ENCODE measurements at regions not wholly inside any gene's neighbourhood (a gene's known extent, or its start where the extent isn't known, plus 50 kb on each side); places are given as distances from the start of the nearest gene placed in this dataset.

- WGBS, 2 donors: 71 to 94% methylated on average over 1 of the region's 1 CpG
- intact Hi-C loops (cut with DNase I; ENCODE audit: low total_unique reads): no loop called here
- no peak overlapping the region for H3K4me3 ChIP-seq (ENCODE audit: low read depth, poor library complexity, severe bottlenecking)
- TF ChIP-seq POLR2A (IDR thresholded peaks at IDR 0.05): no peak
- DNase-seq (ENCODE audit: low spot score in 2 of 2): no peak
Measured at GRCh38 chr5:160957312-160957861, 105.4 kb upstream of the ATP10B start.

DNA sequence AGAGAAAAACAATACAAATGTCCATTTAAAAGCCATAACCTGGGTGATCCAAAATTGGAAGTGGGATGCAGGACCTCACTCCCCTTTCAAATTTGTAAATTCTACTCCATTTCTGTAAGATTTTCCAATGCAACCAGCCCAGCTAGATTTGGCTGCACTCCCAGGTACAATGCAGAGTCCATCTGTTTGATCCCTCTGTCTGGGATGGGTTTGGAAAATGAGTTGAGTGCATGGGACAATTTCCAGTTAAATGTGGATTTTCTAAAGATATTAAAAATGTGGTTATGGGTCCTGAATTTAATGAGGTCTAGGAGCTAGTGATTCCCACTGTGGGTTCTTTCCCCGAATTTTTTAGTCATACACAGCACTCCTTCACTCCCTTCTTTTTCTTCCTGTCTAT, 104.0 kb upstream of the ATP10B start:
- TF ChIP-seq, protein P1, sequence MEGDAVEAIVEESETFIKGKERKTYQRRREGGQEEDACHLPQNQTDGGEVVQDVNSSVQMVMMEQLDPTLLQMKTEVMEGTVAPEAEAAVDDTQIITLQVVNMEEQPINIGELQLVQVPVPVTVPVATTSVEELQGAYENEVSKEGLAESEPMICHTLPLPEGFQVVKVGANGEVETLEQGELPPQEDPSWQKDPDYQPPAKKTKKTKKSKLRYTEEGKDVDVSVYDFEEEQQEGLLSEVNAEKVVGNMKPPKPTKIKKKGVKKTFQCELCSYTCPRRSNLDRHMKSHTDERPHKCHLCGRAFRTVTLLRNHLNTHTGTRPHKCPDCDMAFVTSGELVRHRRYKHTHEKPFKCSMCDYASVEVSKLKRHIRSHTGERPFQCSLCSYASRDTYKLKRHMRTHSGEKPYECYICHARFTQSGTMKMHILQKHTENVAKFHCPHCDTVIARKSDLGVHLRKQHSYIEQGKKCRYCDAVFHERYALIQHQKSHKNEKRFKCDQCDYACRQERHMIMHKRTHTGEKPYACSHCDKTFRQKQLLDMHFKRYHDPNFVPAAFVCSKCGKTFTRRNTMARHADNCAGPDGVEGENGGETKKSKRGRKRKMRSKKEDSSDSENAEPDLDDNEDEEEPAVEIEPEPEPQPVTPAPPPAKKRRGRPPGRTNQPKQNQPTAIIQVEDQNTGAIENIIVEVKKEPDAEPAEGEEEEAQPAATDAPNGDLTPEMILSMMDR (IDR thresholded peaks at IDR 0.05): no peak
- no peak for TF ChIP-seq POLR2A (IDR thresholded peaks at IDR 0.05)
- intact Hi-C loops (cut with DNase I; ENCODE audit: low total_unique reads): no loop called here
- H3K4me3 ChIP-seq (ENCODE audit: low read depth, poor library complexity, severe bottlenecking): no peak overlapping the region
- DNase-seq (ENCODE audit: low spot score in 2 of 2): no peak
- 58 to 70% methylated on average over 1 of the region's 1 CpG for WGBS, 2 donors

DNA sequence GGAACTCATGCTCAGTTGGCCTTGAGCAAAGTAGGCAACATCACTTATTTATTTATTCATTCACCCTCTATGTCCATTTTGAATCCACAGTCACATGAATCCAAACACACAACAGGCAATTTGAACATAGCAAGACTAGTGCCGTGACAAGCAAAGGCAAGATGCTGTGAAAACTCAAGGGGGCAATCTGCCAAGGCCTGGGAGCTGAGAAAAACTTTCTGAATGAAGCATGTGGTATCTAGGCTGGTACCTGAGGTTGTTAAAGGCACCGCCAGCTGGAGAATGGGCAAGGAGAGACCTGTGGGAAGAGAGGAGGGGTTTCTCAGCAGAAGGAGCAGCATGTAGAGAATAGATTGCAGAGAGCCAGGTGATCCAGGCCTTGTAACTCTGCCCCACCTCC, 98.3 kb upstream of the ATP10B start:
- no peak for DNase-seq (ENCODE audit: low spot score in 2 of 2)
- TF ChIP-seq, protein P1 (IDR thresholded peaks at IDR 0.05): no peak
- TF ChIP-seq POLR2A (IDR thresholded peaks at IDR 0.05): no peak
- intact Hi-C loops (cut with DNase I; ENCODE audit: low total_unique reads): no loop called here
- H3K4me3 ChIP-seq (ENCODE audit: low read depth, poor library complexity, severe bottlenecking): no peak overlapping the region
- WGBS, 2 donors: 49 to 57% methylated on average over 2 of the region's 2 CpGs

DNA sequence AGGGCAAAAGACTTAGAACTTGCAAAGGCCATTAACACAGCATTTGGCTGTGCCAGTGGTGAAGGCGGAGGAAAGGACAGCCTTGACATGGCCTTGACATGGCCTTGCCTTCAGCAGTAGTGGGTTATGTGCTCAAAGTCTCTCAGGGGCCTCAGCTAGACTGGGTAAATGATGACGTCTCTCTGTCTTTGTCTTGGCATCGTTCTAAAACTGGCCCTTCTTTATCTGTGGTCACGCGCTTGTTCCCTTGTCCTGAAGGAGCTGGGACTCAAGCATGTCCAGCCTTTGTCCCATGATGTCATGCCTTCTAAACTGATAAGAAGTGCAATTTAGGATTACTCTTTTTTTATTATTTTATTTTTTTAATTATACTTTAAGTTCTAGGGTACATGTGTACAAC, 88.7 kb upstream of the ATP10B start:
- intact Hi-C loops (cut with DNase I; ENCODE audit: low total_unique reads): no loop called here
- TF ChIP-seq, protein P1 (IDR thresholded peaks at IDR 0.05): no peak
- TF ChIP-seq POLR2A (IDR thresholded peaks at IDR 0.05): no peak
- no peak for DNase-seq (ENCODE audit: low spot score in 2 of 2)
- 92 to 94% methylated on average over 5 of the region's 5 CpGs for WGBS, 2 donors
- H3K4me3 ChIP-seq (ENCODE audit: low read depth, poor library complexity, severe bottlenecking): no peak overlapping the region

- H3K4me3 ChIP-seq (ENCODE audit: low read depth, poor library complexity, severe bottlenecking): no peak overlapping the region
- intact Hi-C loops (cut with DNase I; ENCODE audit: low total_unique reads): no loop called here
- peak in 1 of 2 donors; percentile 44 for DNase-seq (ENCODE audit: low spot score in 2 of 2)
- no peak for TF ChIP-seq POLR2A (IDR thresholded peaks at IDR 0.05)
- WGBS, 2 donors: 50 to 54% methylated on average over 4 of the region's 4 CpGs
Measured at GRCh38 chr5:160938532-160938931, 86.5 kb upstream of the ATP10B start.

DNA sequence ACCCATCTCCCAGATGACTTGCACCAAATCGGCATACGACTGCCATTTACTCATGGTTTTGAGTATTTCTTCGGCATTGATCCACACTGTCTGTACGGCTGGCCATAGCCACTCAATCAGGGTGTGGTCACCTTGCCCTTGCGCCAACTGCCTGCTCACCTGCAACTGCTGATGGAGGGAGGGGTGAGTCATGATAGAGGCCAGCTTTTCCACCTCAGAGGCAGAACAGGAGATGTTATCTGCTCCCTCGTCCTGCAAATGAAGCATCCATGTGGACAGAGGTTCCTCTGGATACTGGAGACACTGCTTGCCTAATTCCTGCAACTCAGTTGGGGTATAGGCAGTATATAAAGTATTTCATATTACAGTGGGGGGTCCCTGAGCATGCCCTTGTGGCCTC, 85.6 kb upstream of the ATP10B start:
- TF ChIP-seq, protein P1 (IDR thresholded peaks at IDR 0.05): no peak
- no peak for TF ChIP-seq POLR2A (IDR thresholded peaks at IDR 0.05)
- no peak overlapping the region for H3K4me3 ChIP-seq (ENCODE audit: low read depth, poor library complexity, severe bottlenecking)
- no peak for DNase-seq (ENCODE audit: low spot score in 2 of 2)
- intact Hi-C loops (cut with DNase I; ENCODE audit: low total_unique reads): no loop called here
- 79 to 89% methylated on average over 6 of the region's 6 CpGs for WGBS, 2 donors

- no peak for TF ChIP-seq POLR2A (IDR thresholded peaks at IDR 0.05)
- TF ChIP-seq, protein P1 (IDR thresholded peaks at IDR 0.05): no peak
- no peak overlapping the region for H3K4me3 ChIP-seq (ENCODE audit: low read depth, poor library complexity, severe bottlenecking)
- no peak for DNase-seq (ENCODE audit: low spot score in 2 of 2)
- WGBS, 2 donors: 93 to 98% methylated on average over 5 of the region's 5 CpGs
- intact Hi-C loops (cut with DNase I; ENCODE audit: low total_unique reads): no loop called here
Measured at GRCh38 chr5:160935776-160936175, 83.8 kb upstream of the ATP10B start.

All from lower leg skin (tissue), 4 donors.